Panc1 (cell line): ENCODE measurements at regions not wholly inside any gene's neighbourhood (a gene's known extent, or its start where the extent isn't known, plus 50 kb on each side); places are given as distances from the start of the nearest gene placed in this dataset.

Experiments used
- ATAC-seq: fragments of 200-7000 bp; cut with Tn5 transposase; 2 replicates; pipeline ENCODE4 v1.9.1; 2020; ENCODE audit warnings: mild to moderate bottlenecking, moderate library complexity
- BruUV-seq: library from RNA; stranded (reverse); fragments of 400-500 nt; replicated peaks from 2 replicates; lab custom pipeline; 2021; lab: Mats Ljungman, UMichigan
- CTCF ChIA-PET: fragments of 300-600 bp; sonication (Branson Sonifier 250); formaldehyde crosslinking; loops from one replicate; lab custom pipeline; 2022; ENCODE audit warnings: antibody characterized with exemption; lab: Charles Lee
- POLR2A ChIA-PET: fragments of 300-600 bp; sonication (Branson Sonifier 250); formaldehyde crosslinking; loops from one replicate; lab custom pipeline; 2022; ENCODE audit warnings: antibody characterized with exemption; lab: Charles Lee
- DNase-seq: peaks from one replicate; pipeline ENCODE4 v3.0.0-alpha.2; 2010; ENCODE audit warnings: low read depth, low spot score
- H3K27ac ChIP-seq: 2 replicates; pipeline ENCODE4 v1.5.1; 2011; ENCODE audit warnings: mild to moderate bottlenecking, low read length, inconsistent platforms
- H3K27me3 ChIP-seq: fragments of 200-500 bp; sonication (Bioruptor generic); 2 replicates; pipeline ENCODE4 v1.6.0; 2014; ENCODE audit warnings: low read length, inconsistent platforms; ENCODE audit not compliant: control insufficient read depth, insufficient read depth
- H3K36me3 ChIP-seq: fragments of 200-500 bp; sonication (Bioruptor generic); 2 replicates; pipeline ENCODE4 v1.5.1; 2014; ENCODE audit warnings: inconsistent platforms, mild to moderate bottlenecking, low read length, moderate library complexity; ENCODE audit not compliant: control insufficient read depth, insufficient read depth
- H3K4me1 ChIP-seq: 2 replicates; pipeline ENCODE4 v1.5.1; 2011; ENCODE audit warnings: inconsistent platforms, mild to moderate bottlenecking, low read length, moderate library complexity; ENCODE audit not compliant: control insufficient read depth, insufficient read depth
- H3K4me3 ChIP-seq, 2 experiments: 2 replicates each; pipeline ENCODE4 v1.5.1; 2011 to 2012; ENCODE audit warnings: low read depth in 2 of 2, low read length in 2 of 2, mild to moderate bottlenecking in 2 of 2, inconsistent platforms in 1 of 2, moderate library complexity in 1 of 2
- H3K9me3 ChIP-seq: fragments of 200-500 bp; sonication (Bioruptor generic); 2 replicates; pipeline ENCODE4 v1.5.1; 2014; ENCODE audit warnings: low read depth, mild to moderate bottlenecking, inconsistent platforms, low read length, moderate library complexity; ENCODE audit not compliant: control insufficient read depth, insufficient read depth
- CTCF ChIP-seq: fragments of 450-650 bp; IDR thresholded peaks from 2 replicates; pipeline ENCODE4 v1.5.1; 2017; ENCODE audit warnings: mild to moderate bottlenecking
- POLR2AphosphoS5 ChIP-seq: IDR thresholded peaks from 2 replicates; pipeline ENCODE4 v1.6.1; 2012; ENCODE audit warnings: mild to moderate bottlenecking, low read depth, low read length, moderate library complexity
- REST ChIP-seq, 2 experiments: IDR thresholded peaks; 2 replicates each; pipeline ENCODE4 v1.6.1; 2011 to 2012; ENCODE audit warnings: low read depth in 2 of 2, control low read depth in 1 of 2, low read length in 1 of 2, mild to moderate bottlenecking in 1 of 2, moderate library complexity in 1 of 2; ENCODE audit not compliant: insufficient read depth in 1 of 2
- SIN3A ChIP-seq: IDR thresholded peaks from 2 replicates; pipeline ENCODE4 v1.6.1; 2012; ENCODE audit warnings: low read depth, mild to moderate bottlenecking, low read length, moderate library complexity, borderline replicate concordance; ENCODE audit not compliant: insufficient read depth
- TCF7L2 ChIP-seq: IDR thresholded peaks from 2 replicates; pipeline ENCODE4 v1.6.1; 2011; ENCODE audit warnings: mild to moderate bottlenecking, low read depth, low read length, inconsistent platforms
- in situ Hi-C: cut with HindIII; loops from 2 replicates; pipeline ENCODE4 v1.10.0; 2016; ENCODE audit warnings: low sequenced_read_pairs, low pct_unique_long_range_greater_than_20kb
- intact Hi-C: fragments of 100-400 bp; cut with micrococcal nuclease; formaldehyde crosslinking; loops from one replicate; pipeline ENCODE4 v1.10.0; 2022; ENCODE audit not compliant: unreplicated experiment

- no peaks in the 10 kb centered on the region for H3K27me3 ChIP-seq
- intact Hi-C loops, result no loop called here
- no peaks in the 10 kb centered on the region for H3K36me3 ChIP-seq
- POLR2A ChIA-PET, result no interaction called here
- TF ChIP-seq SIN3A (no peak), CTCF (no peak), REST (IDR thresholded peaks at IDR 0.05; ENCODE audit: insufficient read depth in 1 of 2, low read depth in 2 of 2, low read length in 1 of 2) (no peak), TCF7L2 (no peak), POLR2AphosphoS5 (no peak)
- ATAC-seq, result no peak
- no peaks in the 10 kb centered on the region for H3K9me3 ChIP-seq
- BruUV-seq, result no TSS peak
- H3K27ac ChIP-seq, result no peak overlapping the region
- CTCF ChIA-PET, result no interaction called here
- no peak overlapping the region for H3K4me3 ChIP-seq
- DNase-seq, result no peak
- no peaks in the 10 kb centered on the region for H3K4me1 ChIP-seq
- in situ Hi-C loops, result no loop called here
Observed at GRCh38 chr5:75975496-75975895, 107.7 kb upstream of the SV2C start.

GRCh38 chr5:75965292-75965691, 117.9 kb upstream of the SV2C start:
- H3K36me3 ChIP-seq, result no peaks in the 10 kb centered on the region
- intact Hi-C loops (no loop called here), in situ Hi-C loops (no loop called here)
- H3K9me3 ChIP-seq, result no peaks in the 10 kb centered on the region
- H3K4me3 ChIP-seq, result no peak overlapping the region
- H3K27ac ChIP-seq, result no peak overlapping the region
- no TSS peak for BruUV-seq
- ATAC-seq (no peak), DNase-seq (no peak)
- ChIA-PET POLR2A (no interaction called here), CTCF (no interaction called here)
- TF ChIP-seq CTCF, result no peak
- no peak for TF ChIP-seq SIN3A
- TF ChIP-seq REST (IDR thresholded peaks at IDR 0.05; ENCODE audit: insufficient read depth in 1 of 2, low read depth in 2 of 2, low read length in 1 of 2), result no peak
- no peak for TF ChIP-seq TCF7L2
- TF ChIP-seq POLR2AphosphoS5, result no peak
- 0 out of 2 replicates have a peak, but pooled peaks cover 3% of the 10 kb centered on the region for H3K27me3 ChIP-seq
- H3K4me1 ChIP-seq, result no peaks in the 10 kb centered on the region
